Activated effector memory CD4-positive, alpha-beta T cell treated with anti-CD3 and anti-CD28 coated beads, Interleukin-2, amount 50 U/mL, for 16 hours (primary cell): ENCODE measurements at regions not wholly inside any gene's neighbourhood (a gene's known extent, or its start where the extent isn't known, plus 50 kb on each side); places are given as distances from the start of the nearest gene placed in this dataset.

ENCODE experiments used
- DNase-seq: peaks from one replicate; pipeline ENCODE4 v3.0.0-alpha.2; 2020

DNA sequence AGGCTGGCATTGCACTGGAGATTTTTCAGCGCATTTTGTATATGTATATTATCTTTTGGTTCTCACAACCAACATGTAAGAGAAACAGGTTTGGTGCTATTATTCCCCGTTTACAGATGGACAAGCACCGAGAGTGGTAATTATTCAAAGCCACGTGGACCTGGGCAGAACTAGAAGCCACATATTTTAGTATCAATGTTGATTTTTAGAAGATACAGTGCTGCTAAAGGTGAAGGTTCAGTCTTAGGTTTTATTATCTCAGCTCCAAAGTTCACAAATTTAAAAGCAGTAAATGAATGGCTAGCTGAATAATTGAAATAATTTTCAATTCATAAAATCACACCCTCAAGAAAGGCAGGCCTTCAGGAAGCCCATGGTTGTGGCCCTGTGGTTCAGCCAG is 400.6 kb upstream of the ID2 start:
- no peak for DNase-seq

DNA sequence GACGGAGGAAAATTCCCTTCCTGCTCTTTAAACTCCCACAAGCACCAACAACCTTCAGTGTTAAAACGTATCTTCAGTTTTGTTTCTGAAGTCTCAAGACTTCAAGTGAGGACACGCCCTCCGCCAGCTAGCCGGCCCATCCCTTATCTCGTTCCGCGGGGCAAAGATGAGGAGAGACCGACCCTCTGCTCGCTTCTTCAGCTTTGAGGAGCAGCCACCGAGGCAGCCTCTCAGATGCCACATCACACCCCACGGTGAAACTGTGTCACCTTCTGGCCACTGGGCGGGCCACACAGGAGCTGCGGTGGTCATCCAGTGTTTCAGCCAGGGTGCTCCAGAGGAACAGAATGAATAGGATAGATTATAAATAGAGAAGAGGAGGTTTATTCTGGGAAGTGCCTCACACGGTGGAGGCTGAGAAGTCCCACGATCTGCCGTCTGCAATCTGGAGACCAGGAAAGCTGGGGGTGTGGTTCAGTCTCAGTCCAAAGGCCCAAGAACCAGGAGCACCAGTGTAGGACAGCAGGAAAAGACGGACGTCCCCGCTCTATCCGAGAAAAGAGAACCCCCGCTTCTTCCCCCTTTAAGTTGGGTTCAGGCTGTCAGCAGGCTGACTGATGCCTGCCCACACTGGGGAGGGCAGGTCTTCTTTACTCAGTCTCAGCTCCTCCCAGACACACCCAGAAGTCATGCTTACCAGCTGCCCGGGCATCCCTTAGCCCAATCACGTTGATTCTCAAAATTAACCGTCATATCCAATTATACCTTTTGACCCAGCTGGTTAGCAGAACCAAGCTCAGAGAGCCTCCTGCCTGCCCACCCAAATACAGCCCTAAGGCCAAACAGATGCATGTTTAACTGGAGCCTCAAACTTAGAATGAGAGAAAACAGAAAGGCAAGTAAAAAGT is 399.7 kb upstream of the ID2 start:
- DNase-seq: no peak

DNA sequence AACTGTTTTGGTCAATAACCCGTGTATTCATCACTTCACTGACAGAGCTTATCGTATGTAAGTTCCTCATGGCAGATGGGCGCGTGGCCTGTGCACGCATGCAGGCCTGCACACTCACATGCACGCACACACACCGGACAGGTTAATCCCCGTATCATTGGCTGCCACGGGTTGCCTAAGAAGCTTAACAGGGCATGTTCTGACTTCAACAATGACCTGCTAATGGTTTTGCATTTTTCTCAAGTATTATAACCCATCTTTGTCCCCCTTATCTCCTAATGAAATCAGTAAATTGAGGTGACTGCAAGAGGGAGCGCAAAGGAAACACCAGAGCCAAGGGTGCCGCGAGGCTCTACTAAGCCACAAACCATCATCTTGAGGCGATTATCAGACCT is 399.0 kb upstream of the ID2 start:
- no peak for DNase-seq

DNA sequence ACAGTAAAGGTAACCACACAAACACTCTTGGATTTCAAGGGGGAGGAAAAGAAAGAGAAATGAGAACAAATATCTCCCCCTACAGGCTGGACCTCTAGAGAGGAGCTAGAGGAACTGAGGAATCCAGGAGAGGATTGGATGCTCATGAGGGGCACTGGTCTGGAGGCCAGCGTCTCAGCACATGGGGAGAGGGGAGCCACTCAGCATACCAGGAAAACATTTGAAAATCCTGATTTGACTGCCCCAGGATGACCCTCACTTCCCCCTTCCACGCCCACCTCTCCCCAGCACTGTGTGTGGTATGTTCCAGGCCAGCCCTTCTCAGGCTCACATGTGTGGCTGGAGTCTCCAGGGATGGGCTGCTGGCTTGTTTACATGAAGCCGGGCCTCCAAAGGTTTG is 396.8 kb upstream of the ID2 start:
- no peak for DNase-seq

DNA sequence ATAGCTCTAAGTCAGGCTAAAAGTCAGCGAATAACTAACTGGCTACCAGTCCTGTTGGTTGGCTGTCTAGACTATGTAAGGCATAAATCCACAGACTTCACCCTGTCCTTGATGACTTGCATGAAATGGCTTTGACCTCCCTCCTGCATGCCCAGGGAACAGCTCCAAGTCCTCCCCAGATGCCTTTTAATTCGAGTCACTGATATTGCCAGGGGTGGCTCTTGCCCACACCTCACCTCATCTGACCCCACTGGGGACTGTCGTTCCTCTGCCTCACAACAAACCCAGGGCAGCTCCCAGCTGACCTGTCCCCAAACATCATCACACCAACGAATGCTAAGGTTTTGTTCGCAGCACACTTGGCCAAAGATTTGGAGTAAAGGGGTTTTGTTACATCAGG is 396.0 kb upstream of the ID2 start:
- no peak for DNase-seq

DNA sequence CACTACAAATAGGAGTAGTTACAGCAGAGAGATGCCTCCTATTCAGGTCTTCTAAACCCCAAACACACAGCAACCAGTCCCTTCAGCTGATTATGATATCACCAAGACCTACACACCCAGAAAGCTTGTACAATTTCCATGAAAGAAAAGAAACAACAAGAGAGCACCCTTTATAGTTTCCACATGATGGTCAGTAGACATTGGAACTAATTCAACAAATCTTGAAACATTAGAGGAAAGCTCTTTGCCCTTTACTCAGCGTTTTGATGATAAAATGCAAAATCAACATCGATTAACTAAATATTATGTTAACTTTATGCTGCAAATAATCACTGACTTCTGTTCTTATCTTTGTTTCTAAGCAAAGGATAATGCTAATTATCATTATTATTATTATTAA is 393.6 kb upstream of the ID2 start:
- no peak for DNase-seq

DNA sequence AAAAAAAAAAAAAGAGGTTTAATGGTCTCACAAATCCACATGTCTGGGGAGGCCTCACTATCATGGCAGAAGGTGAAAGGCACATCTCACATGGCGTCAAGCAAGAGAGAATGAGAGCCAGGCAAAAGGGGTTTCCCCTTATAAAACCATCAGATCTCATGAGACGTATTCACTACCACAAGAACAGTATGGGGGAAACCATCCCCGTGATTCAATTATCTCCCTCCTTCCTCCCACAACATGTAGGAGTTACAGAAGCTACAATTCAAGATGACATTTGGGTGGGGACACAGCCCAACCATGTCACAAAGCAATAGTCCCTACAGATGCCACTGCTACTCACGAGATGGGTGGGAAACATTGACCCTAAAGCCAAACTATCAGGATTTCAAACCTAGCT is 392.7 kb upstream of the ID2 start:
- DNase-seq: no peak

DNA sequence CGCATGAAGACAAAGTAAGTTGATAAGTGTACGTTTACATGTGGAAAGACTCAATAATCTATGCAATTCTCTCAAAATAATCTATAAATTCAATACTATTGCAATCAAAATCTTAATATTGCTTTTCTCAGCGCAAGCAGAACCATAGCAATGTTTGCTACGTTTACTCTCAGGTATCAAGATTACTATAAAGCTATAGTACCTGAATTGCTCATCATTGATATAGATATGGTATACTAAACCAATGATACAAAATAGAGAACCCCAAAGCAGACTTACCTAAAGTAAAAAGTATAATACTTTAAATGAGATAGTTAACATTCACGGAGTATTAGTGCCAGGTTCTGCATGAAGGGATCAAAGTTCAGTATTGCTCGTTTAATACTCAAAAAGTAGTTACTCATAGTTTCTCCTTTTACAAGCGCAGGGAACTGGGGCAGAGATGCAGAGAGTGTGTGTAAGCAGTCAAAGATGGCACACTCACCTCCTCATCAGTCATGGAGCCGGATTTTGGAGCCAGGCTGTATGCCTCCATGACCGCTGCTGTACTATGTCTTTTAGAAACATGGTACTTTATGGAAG is 391.0 kb upstream of the ID2 start:
- DNase-seq: no peak

DNA sequence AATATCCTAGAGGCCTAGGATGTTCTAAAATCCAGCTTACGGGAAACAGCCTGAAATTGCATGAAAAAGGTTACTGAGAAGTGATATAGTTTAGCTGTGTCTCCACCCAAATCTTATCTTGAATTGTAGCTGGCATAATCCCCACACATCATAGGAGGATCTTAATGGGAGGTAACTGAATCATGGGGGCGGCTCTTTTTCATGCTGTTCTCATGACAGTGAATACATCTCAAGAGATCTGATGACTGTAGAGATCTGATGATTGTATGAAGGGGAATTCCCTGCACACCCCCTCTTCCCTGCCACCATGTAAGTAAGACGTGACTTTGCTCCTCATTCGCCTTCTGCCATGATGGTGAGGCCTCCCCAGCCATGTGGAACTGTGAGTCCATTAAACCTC is 385.6 kb upstream of the ID2 start:
- no peak for DNase-seq

DNA sequence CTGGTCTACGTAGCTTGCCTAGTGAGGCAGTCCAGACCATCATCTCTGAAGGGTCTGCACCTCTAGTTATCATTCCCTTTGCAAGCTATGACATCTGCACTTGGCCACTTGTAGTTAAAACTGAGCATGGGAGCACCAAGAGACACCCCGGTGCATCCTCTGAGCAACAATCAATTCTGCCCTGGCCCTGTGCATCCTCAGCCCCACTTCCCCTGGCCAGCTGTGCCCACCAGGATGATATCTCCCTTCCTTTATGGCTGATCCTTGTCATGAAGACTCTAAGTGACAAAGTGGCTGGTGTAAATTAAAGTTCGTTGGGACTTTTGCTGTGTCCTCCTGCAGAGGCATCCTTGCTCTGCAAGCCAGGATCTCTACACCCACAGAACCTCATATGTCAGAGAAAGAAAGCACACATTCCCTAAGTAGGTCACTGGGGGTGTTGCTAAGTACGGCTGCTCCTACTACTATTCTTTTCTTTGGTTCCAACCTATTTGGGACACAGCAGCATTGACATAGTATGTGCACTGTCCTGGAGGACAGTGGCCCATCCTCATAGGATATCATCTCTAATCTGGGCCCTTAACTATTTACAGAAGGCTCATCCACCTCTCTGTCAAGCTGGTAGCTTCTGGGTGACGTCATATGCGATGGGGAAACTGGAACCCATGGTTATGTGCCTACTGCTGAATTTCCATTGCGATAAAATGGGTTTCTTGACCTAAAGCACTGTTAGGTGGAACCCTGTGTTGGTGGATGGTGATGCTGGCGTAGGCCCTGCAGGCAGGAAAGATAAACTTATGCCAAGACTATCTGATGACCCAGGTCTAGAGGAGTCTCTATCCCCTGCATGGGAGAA is 384.3 kb upstream of the ID2 start:
- DNase-seq: no peak

DNA sequence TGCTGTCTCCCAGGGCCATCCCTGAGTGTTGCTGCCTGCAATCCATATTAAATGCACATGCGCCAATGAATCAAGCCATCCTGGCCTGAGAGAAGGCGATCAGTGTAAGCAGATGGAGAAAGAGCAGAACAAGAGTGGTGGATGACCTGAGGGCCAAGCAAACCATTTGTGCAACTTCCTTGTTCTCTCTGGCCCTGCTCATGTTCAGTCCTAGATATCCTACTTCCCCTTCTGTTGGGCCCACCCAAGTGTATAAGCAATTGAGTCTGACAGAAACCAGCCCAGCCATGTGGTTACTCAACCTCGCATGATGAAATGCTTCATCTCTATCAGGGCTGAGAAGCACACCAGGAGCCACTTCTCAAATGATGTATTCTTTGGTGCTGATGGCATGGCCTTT is 383.1 kb upstream of the ID2 start:
- DNase-seq: no peak

DNA sequence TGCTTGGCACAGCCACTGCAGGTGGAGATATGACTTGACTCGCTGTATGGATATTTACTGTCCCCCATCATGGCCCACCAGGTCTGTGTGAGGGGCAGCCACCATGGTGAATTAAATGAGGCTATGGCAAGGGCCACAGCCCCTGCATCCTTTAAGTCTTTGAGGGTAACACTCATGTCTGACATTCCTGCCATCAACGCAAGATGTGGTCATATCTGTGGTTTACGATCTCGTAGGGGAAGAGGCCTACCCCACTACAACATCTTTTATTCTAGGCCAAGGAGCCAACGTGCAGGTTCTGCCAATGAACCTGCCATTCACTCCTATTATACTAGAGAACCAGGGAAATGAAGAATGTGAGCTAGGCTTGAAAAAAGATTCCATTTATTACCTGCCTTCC is 381.6 kb upstream of the ID2 start:
- no peak for DNase-seq

DNA sequence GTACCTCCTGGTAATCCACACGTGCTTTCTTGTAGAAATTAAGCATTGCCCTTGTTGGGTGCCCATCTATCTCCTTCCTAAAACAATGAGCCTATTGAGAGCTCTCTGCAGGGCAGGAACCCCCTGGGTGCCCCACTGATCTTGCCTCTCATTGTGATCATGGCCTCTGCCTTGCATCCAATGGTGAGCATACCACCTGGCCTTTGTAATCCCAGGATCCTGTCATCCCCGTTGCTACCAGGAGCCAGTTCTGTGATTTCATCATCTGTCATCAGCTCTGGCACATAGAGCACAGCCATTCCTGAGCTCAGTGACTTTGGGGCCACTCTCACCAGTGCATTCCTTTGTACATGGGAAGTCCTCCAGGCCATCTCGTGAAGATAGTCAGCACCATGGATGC is 381.0 kb upstream of the ID2 start:
- DNase-seq: no peak

DNA sequence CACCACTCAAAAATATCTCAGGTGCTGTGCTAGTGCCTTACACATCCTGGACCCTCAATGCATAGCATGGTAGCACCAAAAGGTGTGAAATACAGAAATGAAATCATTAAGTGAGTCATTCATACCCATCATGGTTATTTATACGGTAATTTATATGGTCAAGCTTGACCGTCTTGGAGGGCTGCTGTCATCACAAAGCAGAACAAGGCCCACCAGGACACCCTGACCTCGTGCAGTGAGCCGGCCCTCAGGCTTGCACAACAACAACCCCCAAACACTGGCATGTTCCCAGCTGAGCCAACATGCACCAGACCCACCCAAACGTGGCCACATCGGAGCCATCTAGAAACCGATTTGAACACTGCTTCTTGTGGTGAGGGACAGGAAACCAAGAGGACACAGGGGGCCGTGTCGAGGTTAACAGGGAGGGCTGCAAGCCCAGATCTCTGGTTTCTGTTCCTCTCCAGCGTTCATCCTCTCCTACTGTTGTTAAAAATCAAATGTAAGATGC is 378.5 kb upstream of the ID2 start:
- peak; percentile 88 for DNase-seq

DNA sequence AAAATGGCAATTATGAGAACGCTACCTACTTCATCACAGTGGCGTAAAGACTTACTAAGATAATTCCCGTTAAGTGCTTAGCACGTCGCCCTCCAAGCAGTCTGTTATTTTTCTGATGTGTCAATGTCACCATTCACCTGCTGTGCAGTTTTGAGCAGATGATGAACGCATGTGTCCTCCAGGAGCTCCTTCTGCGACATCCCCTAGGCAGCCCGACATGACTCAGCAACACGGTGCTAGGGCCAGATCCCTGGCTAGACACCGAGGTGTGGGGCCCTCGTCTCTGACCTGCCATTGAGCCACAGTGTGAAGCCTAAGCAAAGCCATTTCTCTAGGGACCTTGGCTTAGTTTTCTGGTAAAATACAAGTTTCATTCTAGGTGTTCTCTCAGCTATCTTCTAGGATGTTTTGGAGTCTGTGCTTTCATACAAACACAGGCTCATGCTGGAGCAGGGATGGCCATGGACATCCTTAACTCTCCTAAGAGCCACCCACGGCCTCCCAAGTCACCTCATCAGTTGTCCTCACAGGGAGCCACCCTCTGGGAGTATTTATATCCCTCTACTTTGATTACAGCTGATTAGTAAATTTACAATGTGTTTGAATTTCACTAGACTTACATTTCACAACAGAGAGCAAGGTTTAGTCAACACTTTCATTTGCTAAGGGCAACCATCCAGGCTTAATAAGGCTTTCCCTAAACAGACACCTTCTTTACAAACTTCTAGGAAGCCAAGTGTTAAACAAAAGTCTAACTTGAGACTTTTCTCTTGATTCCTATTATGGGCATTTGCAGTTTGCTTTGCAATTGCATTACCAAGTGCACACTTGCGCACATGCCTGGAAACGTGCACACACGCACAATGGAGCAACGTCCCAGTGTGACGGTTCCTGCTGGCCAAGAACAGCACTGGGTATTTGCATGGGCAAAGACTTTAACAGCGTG is 376.8 kb upstream of the ID2 start:
- no peak for DNase-seq

DNA sequence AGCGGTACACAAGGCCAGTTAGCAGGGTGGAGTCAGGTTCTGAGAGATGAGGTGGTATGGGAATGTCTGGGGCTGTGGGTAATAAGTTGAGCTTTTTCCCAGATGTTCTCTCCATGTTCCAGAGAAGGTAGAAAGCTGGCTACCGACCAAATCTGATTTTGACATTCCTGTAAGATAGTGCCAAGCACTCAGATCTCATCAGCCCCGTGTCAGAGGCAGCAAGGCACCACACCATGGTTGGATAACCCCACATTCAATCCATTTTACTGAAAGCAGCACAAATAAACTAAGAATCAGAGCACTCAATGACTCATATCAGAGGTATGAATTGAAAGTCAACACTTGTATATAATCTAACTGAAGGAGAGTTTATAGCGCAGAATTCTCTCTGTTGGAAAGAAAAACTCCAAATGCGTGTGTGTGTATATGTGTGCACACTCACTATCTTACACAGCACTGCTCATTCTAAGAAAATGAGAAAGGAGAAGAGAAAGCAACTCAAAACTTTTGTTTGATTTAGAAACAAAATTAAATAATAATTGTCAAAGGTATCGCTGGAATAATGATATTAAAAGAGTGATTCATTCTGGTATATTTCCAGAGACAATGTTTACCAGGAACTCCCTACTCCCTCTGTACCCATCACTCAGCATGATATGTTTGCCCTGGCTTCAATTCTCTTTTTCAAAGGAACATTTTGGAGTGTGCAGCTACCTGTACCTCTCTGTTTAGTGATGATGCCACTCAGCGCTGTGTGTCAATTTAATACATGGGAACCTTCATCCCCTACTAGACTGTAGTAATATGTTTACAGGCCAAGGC is 375.1 kb upstream of the ID2 start:
- no peak for DNase-seq

DNA sequence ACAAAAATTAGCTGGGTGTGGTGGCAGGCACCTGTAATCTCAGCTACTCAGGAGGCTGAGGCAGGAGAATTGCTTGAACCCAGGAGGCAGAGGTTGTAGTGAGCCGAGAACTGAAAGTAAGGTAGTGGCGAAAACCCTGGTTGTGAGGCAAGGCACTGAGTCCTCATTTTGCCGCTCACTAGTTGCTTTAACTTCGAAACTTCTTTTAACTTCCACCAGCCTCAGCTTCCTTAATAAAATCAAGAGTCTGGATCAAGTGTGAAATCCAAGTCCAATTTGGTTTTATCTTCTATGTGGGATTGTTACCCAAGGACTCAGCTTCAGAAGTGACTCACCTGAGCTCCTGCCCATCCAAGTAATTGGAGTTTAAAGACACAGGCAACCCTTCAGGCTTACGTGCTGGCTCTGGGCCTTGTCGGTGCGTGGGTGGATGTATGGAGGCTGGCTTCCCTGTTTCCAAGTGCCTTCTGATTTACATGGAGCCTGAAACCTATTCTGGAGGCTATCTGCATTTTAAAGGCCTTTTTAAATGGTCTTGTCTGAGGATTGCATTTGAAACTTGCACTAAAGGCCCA is 374.2 kb upstream of the ID2 start:
- no peak for DNase-seq

DNA sequence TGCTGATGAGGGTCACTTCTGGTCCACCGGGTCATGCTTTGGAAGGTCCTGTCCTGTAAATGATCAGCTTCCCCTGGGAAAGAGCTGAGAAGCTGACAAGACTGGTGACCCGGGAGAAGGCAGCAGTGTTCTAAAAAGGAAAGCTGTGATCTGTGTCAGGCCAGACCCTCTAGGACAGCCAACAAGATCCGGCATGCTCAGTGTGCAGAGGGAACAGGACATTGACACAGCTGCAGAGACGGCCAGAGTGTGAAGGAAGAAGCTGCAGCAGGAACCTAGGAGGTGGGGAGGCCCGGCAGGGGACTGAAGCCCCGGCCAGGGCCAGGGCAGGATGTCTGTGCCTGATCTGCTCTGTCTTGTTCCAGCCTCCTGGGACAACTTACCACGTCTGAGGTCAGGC is 372.7 kb upstream of the ID2 start:
- no peak for DNase-seq

DNA sequence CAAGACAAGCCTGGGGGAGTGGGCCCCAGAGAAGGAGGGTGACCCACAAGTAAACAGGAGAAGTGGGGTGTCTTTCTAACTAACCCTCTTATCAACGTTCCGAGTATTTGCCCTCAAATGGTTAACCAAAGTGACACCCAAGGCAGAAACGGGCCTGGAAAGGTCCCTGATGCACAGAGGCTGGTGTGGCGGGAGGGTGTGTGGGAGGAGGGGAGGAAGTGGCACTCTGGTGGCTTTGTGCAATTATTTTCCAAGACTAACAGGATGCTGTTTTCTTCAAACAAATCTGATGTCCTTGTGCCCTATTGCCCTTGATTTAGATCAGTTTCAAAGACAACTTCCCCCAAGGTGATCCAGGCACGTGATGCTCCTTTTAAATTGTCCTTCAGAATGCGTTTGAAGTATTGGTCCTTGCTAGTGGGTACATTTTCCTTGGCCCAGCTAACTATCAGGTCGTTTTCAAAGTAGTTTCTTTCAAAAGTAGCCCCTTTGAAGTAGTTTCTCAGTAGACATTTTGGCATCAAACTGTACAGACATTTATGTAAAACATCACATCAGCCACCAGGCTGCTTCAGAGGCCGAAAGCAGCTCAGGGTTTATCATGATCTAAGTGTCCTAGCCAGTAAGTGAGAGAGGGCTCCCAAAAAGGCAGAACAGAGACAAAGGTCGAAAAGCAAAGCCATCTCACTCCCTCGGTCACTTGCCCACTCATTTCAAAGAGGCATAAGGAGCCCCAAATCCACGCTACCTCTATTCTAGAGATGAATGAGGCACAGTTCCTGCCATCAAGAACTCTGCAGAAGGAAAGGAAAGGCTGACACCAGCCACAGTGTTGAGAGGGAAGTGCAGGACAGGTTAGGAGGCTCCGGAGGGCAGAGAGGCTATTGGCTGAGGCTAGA is 371.1 kb upstream of the ID2 start:
- peak; percentile 79 for DNase-seq

DNA sequence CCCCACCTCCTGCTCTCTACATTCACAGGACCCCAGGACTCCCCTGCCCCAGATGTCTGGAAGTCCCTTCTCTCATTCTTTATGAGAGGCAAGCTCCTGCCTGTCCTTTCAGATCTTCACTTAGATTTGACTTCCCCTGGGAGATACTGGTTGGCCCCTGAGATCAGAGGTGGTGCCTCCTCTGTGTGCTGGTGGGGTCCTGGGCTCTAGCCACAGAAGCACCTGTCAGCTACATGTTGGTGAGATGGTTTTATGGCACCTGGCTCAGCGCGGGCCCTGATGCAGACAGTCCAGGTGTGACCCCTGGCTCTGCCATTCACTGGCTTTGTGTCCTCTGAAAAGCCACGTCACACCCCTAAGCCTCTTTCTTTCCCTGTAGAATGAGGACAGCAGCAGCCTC is 369.6 kb upstream of the ID2 start:
- no peak for DNase-seq
